ENCODE measurements at regions not wholly inside any gene's neighbourhood (a gene's known extent, or its start where the extent isn't known, plus 50 kb on each side); places are given as distances from the start of the nearest gene placed in this dataset.

GRCh38 chr2:60329225-60329624, 224.2 kb downstream of the BCL11A start:
- TF ChIP-seq CTCF (IDR thresholded peaks at IDR 0.05) = no peak
- no peak for TF ChIP-seq POLR2A (IDR thresholded peaks at IDR 0.05)

Data from Peyer's patch (tissue), 4 donors.